LNCAP (cell line): ENCODE measurements at regions not wholly inside any gene's neighbourhood (a gene's known extent, or its start where the extent isn't known, plus 50 kb on each side); places are given as distances from the start of the nearest gene placed in this dataset.

Experiments used
- TF ChIP-seq, protein P1 (sequence below): fragments of 450-650 bp; IDR thresholded peaks from 2 replicates; pipeline ENCODE4 v1.5.1; 2017; ENCODE audit warnings: mild to moderate bottlenecking

DNA sequence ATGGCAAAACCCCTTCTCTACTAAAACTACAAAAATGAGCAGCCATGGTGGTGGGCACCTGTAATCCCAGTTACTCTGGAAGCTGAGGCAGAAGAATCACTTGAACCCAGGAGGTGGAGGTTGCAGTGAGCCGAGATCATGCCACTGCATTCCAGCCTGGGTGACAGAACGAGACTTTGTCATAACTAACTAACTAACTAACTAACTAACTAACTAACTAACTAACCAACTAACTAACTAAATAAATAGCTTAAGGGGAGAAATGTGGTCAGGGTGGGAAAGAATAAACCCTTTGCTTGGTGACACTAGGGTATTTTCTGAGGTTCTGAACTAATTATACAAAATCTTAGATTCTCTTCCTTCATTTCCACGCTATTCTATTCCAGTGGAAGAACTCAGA, 184.4 kb upstream of the MEF2C start:
- TF ChIP-seq, protein P1, sequence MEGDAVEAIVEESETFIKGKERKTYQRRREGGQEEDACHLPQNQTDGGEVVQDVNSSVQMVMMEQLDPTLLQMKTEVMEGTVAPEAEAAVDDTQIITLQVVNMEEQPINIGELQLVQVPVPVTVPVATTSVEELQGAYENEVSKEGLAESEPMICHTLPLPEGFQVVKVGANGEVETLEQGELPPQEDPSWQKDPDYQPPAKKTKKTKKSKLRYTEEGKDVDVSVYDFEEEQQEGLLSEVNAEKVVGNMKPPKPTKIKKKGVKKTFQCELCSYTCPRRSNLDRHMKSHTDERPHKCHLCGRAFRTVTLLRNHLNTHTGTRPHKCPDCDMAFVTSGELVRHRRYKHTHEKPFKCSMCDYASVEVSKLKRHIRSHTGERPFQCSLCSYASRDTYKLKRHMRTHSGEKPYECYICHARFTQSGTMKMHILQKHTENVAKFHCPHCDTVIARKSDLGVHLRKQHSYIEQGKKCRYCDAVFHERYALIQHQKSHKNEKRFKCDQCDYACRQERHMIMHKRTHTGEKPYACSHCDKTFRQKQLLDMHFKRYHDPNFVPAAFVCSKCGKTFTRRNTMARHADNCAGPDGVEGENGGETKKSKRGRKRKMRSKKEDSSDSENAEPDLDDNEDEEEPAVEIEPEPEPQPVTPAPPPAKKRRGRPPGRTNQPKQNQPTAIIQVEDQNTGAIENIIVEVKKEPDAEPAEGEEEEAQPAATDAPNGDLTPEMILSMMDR, result no peak

- TF ChIP-seq, protein P1, result no peak
Observed at GRCh38 chr5:89065919-89066318, 182.9 kb upstream of the MEF2C start.

GRCh38 chr5:89064736-89065135, 181.8 kb upstream of the MEF2C start:
- TF ChIP-seq, protein P1, result no peak

DNA sequence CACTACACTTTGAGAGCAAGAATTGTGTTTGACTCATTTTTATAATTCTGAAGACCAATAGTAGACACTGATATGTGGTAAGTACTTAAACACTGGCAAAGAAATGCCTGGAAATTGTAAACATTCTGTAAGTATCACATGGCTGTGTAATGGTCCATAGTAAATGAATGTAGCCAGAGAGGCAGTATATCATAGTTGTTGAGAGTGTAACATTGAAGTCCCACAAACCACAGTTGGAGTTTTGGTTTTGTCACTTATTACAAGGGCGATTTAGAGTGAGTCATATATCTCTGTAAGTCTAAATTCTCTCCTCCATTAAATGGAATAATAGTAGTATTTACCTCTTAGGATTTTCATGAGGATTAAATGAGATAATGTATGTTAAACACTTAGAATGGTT, 181.1 kb upstream of the MEF2C start:
- TF ChIP-seq, protein P1, result no peak

GRCh38 chr5:89060768-89061167, 177.8 kb upstream of the MEF2C start:
- TF ChIP-seq, protein P1, result no peak

DNA sequence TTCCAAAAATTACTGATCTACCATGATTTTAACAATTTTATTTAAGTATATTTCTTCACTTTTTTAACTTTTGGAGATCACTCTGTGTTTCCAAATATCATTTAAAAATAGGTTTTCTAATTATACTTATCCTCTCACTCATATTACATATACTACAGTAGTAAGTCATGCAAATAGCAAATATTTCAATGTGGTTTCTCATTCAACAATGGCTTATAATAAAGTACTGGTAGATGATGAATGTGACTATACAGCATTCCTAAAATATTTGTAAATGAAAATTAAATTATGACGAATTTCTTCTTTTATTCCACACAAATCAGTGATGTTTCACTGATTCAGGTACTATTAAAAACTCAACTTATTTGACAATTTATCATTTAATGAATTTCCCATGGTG, 176.3 kb upstream of the MEF2C start:
- TF ChIP-seq, protein P1, result no peak

DNA sequence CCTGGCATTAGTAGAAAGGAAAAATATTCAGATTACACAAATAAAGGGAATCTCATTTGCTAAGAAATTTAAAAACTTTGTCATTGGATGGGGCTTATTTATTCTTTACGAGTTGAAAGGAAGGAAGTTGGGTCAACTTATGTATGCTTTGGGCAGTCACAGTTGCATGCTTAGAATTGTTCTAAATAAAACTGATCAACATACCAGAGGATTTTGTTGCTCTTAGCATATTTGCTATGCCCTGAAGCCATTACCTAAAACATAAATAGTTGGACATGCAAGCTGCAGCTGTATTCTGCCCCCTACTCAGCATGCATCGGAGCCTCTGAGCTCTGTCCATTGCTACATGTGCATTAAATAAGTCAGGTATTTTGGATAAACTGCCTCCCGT, 172.7 kb upstream of the MEF2C start:
- TF ChIP-seq, protein P1, result no peak

DNA sequence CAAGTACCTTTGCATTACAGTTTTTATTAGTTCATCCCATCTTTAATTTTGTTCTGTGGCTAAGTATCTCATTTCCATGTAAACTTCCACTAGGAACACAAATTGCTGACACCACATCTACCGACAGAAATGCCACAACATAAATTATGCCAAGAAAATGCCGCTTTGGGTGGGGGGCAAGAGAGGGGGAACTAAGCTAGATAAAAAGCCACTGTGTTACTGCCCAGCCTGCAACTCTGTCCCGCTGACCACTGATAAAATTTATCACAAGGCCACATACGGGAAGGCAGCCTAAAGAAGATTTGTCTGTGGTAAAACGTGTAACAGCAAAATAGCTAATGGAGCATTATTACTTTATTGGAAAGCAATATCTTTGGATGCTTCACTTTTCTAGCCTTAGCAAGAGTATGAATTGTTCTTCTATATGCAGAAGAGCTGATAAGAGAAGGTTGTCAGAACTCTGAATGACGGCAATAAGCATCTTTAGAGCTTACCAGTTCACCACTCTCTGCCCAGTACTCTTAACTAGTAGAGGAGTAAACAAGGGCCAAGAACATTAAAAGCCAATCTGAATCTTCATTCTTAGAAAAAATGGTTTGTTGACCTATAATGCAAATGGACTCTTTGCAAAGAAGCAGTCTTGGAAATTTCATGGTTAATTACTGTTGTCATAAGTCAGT, 172.2 kb upstream of the MEF2C start:
- TF ChIP-seq, protein P1, result no peak
